Bone marrow (tissue), 2 donors: ENCODE measurements at regions not wholly inside any gene's neighbourhood (a gene's known extent, or its start where the extent isn't known, plus 50 kb on each side); places are given as distances from the start of the nearest gene placed in this dataset.

Source experiments
- DNase-seq, 2 donors: peaks; one replicate each; lab custom pipeline; 2025; lab: John Stamatoyannopoulos, UW

- no peak for DNase-seq
Observed at GRCh38 chr5:175388531-175388930, 55.5 kb downstream of the DRD1 start.

- no peak for DNase-seq
Observed at GRCh38 chr5:175387144-175387543, 56.8 kb downstream of the DRD1 start.

- no peak for DNase-seq
Observed at GRCh38 chr5:175386526-175386925, 57.5 kb downstream of the DRD1 start.

- DNase-seq = no peak
Observed at GRCh38 chr5:175385691-175386362, 58.2 kb downstream of the DRD1 start.

GRCh38 chr5:175384724-175385552 is 59.0 kb downstream of the DRD1 start:
- DNase-seq = no peak

GRCh38 chr5:175383350-175383749 is 60.6 kb downstream of the DRD1 start:
- DNase-seq = no peak

GRCh38 chr5:175382171-175382570 is 61.8 kb downstream of the DRD1 start:
- DNase-seq = no peak

GRCh38 chr5:175381130-175381529 is 62.9 kb downstream of the DRD1 start:
- DNase-seq = no peak

- no peak for DNase-seq
Observed at GRCh38 chr5:175380701-175381100, 63.3 kb downstream of the DRD1 start.

GRCh38 chr5:175379867-175380266 is 64.1 kb downstream of the DRD1 start:
- DNase-seq = no peak

GRCh38 chr5:175378444-175379028 is 65.4 kb downstream of the DRD1 start:
- DNase-seq = no peak

- no peak for DNase-seq
Observed at GRCh38 chr5:175377816-175378215, 66.2 kb downstream of the DRD1 start.

- no peak for DNase-seq
Observed at GRCh38 chr5:175374166-175374875, 69.7 kb downstream of the DRD1 start.

GRCh38 chr5:175365866-175366265 is 78.1 kb downstream of the DRD1 start:
- DNase-seq = no peak

- no peak for DNase-seq
Observed at GRCh38 chr5:175363300-175363699, 80.7 kb downstream of the DRD1 start.

- no peak for DNase-seq
Observed at GRCh38 chr5:175357995-175358394, 86.0 kb downstream of the DRD1 start.

- DNase-seq = no peak
Observed at GRCh38 chr5:175356428-175356827, 87.6 kb downstream of the DRD1 start.

- no peak for DNase-seq
Observed at GRCh38 chr5:175354964-175355363, 89.0 kb downstream of the DRD1 start.

GRCh38 chr5:175353926-175354325 is 90.1 kb downstream of the DRD1 start:
- no peak for DNase-seq

GRCh38 chr5:175351897-175352590 is 91.9 kb downstream of the DRD1 start:
- DNase-seq = no peak

- DNase-seq = no peak
Observed at GRCh38 chr5:175351126-175351525, 92.9 kb downstream of the DRD1 start.

- no peak for DNase-seq
Observed at GRCh38 chr5:175347931-175348330, 96.1 kb downstream of the DRD1 start.
